Activated naive CD4-positive, alpha-beta T cell treated with Interleukin-2 at 50 U/mL for 16 hours (primary cell): ENCODE measurements at regions not wholly inside any gene's neighbourhood (a gene's known extent, or its start where the extent isn't known, plus 50 kb on each side); places are given as distances from the start of the nearest gene placed in this dataset.

Source experiments
- DNase-seq: peaks from one replicate; pipeline ENCODE4 v3.0.0-alpha.2; 2020

- DNase-seq = peak; percentile 6
Measured at GRCh38 chr11:95299078-95299679, 68.2 kb upstream of the SESN3 start.

GRCh38 chr11:95297680-95298452, 66.9 kb upstream of the SESN3 start:
- no peak for DNase-seq

GRCh38 chr11:95296621-95297025, 65.6 kb upstream of the SESN3 start:
- no peak for DNase-seq

GRCh38 chr11:95296165-95296564, 65.2 kb upstream of the SESN3 start:
- no peak for DNase-seq

GRCh38 chr11:95295382-95296149, 64.6 kb upstream of the SESN3 start:
- DNase-seq = no peak

- DNase-seq = no peak
Measured at GRCh38 chr11:95294701-95295100, 63.7 kb upstream of the SESN3 start.

- DNase-seq = no peak
Measured at GRCh38 chr11:95293116-95293515, 62.1 kb upstream of the SESN3 start.

GRCh38 chr11:95291946-95292345, 60.9 kb upstream of the SESN3 start:
- no peak for DNase-seq

GRCh38 chr11:95289378-95290101, 58.5 kb upstream of the SESN3 start:
- no peak for DNase-seq

- no peak for DNase-seq
Measured at GRCh38 chr11:95284057-95285052, 53.4 kb upstream of the SESN3 start.

- DNase-seq = no peak
Measured at GRCh38 chr11:95283650-95284049, 52.6 kb upstream of the SESN3 start.

- no peak for DNase-seq
Measured at GRCh38 chr11:95283146-95283545, 52.1 kb upstream of the SESN3 start.

GRCh38 chr11:95282291-95282751, 51.3 kb upstream of the SESN3 start:
- no peak for DNase-seq
